ENCODE measurements at regions not wholly inside any gene's neighbourhood (a gene's known extent, or its start where the extent isn't known, plus 50 kb on each side); places are given as distances from the start of the nearest gene placed in this dataset.
"Not testable (repeated sequence)": the region's sequence is repeated elsewhere in the genome, so short reads cannot be mapped to it uniquely, and the experiment has no call there.

DNA sequence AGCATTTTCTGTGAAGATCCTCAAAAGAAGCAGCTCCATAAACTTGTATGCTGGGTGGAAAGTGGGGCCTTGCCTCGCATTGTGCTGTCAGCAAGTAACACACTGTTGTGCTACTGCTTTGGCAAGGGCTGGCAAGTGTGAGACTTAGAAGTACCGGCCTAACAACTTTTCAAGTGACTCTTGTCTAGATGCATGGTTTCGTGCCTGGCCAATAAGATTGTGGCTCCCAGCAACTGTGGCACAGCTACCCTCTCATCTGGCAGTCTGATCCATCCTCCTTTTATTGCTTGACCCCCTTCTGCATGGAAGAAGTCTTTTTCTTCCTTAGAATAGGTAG is 79.4 kb upstream of the VEPH1 start:
- POLR2A ChIA-PET: no interaction called here
- DNase-seq (ENCODE audit: low read depth, low spot score): no peak
- no peak overlapping the region for H3K4me3 ChIP-seq (ENCODE audit: low read depth, low read length)
- no peaks in the 10 kb centered on the region for H3K27me3 ChIP-seq (ENCODE audit: control insufficient read depth, insufficient read depth, low read length)
- TF ChIP-seq, protein P1, sequence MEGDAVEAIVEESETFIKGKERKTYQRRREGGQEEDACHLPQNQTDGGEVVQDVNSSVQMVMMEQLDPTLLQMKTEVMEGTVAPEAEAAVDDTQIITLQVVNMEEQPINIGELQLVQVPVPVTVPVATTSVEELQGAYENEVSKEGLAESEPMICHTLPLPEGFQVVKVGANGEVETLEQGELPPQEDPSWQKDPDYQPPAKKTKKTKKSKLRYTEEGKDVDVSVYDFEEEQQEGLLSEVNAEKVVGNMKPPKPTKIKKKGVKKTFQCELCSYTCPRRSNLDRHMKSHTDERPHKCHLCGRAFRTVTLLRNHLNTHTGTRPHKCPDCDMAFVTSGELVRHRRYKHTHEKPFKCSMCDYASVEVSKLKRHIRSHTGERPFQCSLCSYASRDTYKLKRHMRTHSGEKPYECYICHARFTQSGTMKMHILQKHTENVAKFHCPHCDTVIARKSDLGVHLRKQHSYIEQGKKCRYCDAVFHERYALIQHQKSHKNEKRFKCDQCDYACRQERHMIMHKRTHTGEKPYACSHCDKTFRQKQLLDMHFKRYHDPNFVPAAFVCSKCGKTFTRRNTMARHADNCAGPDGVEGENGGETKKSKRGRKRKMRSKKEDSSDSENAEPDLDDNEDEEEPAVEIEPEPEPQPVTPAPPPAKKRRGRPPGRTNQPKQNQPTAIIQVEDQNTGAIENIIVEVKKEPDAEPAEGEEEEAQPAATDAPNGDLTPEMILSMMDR (IDR thresholded peaks at IDR 0.05; ENCODE audit: low read depth, low read length): no peak
- CTCF ChIA-PET: interaction anchor here (0.8 to 2.0 kb wide), 5 partner anchors 9 to 50 kb away, joined by 3 to 5 read pairs (median 3); no protein-coding TSS in a partner anchor
- H3K9me3 ChIP-seq (ENCODE audit: control insufficient read depth, insufficient read depth, low read length): no peaks in the 10 kb centered on the region
- no peak overlapping the region for H3K27ac ChIP-seq (ENCODE audit: low read depth, low read length)

DNA sequence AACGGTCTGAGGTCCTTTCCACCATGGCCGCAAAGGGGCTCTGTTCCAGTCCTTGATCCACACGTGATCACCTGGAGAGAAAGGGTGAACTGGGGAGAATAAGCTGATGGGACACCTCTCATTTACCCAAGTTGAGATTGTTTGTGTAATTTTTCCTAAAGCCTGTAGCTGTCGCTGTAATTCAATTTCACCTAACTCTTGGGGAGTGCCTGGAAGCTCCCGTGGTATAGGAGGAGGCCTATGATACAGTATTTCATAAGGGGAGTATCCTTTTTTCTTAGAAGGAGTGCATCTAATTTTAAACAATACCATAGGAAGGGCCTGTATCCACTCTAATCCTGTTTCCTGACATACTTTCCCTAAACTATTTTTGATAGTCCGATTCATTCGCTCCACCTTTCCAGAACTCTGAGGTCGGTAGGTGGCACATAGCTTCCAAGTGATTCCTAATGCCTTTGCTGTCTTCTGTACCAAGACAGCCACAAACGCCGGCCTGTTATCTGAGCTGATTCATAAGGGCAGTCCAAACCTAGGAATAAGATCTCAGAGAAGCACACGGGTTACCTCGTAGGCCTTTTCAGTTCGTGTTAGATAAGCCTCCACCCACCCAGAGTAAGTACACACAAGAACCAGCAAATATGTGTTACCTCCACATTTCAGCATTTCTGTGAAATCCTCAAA is 78.9 kb upstream of the VEPH1 start:
- POLR2A ChIA-PET; H3K9me3 ChIP-seq (ENCODE audit: control insufficient read depth, insufficient read depth, low read length): not testable (repeated sequence)
- CTCF ChIA-PET: interaction anchor here (0.8 to 2.0 kb wide), 4 partner anchors 8 to 24 kb away, joined by 3 to 5 read pairs (median 3); no protein-coding TSS in a partner anchor

DNA sequence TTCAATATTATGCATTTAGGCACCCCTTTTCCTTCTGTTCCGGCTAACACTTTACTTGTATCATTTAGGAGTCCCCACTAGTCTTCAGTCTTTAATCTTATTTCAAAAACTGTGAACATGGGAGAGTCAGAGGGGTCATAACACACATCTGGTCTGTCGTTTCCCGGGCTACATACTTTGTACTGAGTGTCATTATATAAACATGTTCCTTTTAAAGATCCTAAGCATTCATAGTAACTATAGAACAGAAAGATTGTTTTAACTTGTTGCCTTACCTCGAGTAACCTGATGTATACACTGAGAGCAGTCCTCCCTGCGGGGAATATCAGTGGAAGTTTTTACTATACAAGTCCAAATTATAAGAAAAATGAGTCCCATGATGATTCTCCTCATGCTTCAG is 78.2 kb upstream of the VEPH1 start:
- TF ChIP-seq, protein P1 (IDR thresholded peaks at IDR 0.05; ENCODE audit: low read depth, low read length): no peak
- Histone ChIP-seq H3K4me3 (ENCODE audit: low read depth, low read length) (no peak overlapping the region), H3K27me3 (ENCODE audit: control insufficient read depth, insufficient read depth, low read length) (no peaks in the 10 kb centered on the region), H3K27ac (ENCODE audit: low read depth, low read length) (no peak overlapping the region), H3K9me3 (ENCODE audit: control insufficient read depth, insufficient read depth, low read length) (no peaks in the 10 kb centered on the region)
- DNase-seq (ENCODE audit: low read depth, low spot score): no peak
- CTCF ChIA-PET: no interaction called here
- POLR2A ChIA-PET: no interaction called here

More for the DNA sequence above, 78.9 kb upstream of the VEPH1 start:
- H3K27me3 ChIP-seq (ENCODE audit: control insufficient read depth, insufficient read depth, low read length); DNase-seq (ENCODE audit: low read depth, low spot score); H3K27ac ChIP-seq (ENCODE audit: low read depth, low read length); H3K4me3 ChIP-seq (ENCODE audit: low read depth, low read length): not testable (repeated sequence)

DNA sequence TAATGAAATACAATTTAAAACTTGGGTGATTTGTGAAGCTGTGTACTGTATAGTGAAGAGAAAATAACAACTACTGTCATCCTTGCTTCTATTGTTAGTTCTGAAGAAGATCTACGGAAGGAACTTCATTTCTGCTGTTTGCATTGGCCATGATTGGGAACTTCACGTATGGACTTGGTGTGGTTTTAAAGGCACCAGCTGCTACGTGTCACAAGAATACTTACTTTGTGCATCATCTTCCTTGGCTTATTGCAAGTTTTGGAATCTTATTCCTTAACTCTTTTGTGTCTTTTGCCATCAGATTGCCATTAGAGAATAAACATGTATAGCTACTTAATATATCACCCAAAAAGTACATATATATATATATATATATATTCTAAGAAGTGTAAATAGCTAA is 75.0 kb upstream of the VEPH1 start:
- ChIA-PET CTCF (interaction anchor here (1.2 to 3.3 kb wide), 2 partner anchors 28 to 46 kb away, joined by 5 to 16 read pairs; no protein-coding TSS in a partner anchor), POLR2A (interaction anchor here (0.6 kb wide), 1 partner anchor 501 kb away, joined by 3 read pairs; no protein-coding TSS in a partner anchor)
- TF ChIP-seq, protein P1 (IDR thresholded peaks at IDR 0.05; ENCODE audit: low read depth, low read length): no peak
- no peaks in the 10 kb centered on the region for H3K27me3 ChIP-seq (ENCODE audit: control insufficient read depth, insufficient read depth, low read length)
- H3K27ac ChIP-seq (ENCODE audit: low read depth, low read length): no peak overlapping the region
- no peak for DNase-seq (ENCODE audit: low read depth, low spot score)
- no peak overlapping the region for H3K4me3 ChIP-seq (ENCODE audit: low read depth, low read length)
- no peaks in the 10 kb centered on the region for H3K9me3 ChIP-seq (ENCODE audit: control insufficient read depth, insufficient read depth, low read length)

DNA sequence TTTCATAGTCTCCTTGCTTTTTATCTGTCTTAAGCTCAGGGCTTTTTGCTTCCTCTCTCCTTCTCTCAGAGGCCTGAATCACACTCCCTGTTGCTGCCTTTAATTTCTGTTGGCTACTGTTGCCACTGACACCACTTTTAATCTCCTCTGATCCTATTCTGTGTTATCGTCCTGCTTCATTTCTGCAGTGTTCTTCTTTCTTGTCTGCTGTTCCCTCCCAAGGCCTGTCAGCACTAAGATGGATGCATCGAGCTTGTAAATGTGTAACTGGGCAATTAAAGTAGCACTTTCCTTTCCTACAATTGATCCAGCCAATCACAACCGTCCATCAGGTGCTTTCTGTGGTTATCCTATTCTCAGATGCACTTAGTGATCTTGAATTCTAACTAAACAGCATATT is 71.3 kb upstream of the VEPH1 start:
- DNase-seq (ENCODE audit: low read depth, low spot score): no peak
- ChIA-PET POLR2A (no interaction called here), CTCF (interaction anchor here (1.0 to 3.3 kb wide), 12 partner anchors 8 to 370 kb away, joined by 3 to 241 read pairs (median 6); no protein-coding TSS in a partner anchor)
- Histone ChIP-seq H3K27ac (ENCODE audit: low read depth, low read length) (no peak overlapping the region), H3K27me3 (ENCODE audit: control insufficient read depth, insufficient read depth, low read length) (no peaks in the 10 kb centered on the region), H3K9me3 (ENCODE audit: control insufficient read depth, insufficient read depth, low read length) (no peaks in the 10 kb centered on the region), H3K4me3 (ENCODE audit: low read depth, low read length) (no peak overlapping the region)
- TF ChIP-seq, protein P1 (IDR thresholded peaks at IDR 0.05; ENCODE audit: low read depth, low read length): no peak

Data from AG04450 (cell line).